Breast epithelium (tissue), 3 donors: ENCODE measurements at regions not wholly inside any gene's neighbourhood (a gene's known extent, or its start where the extent isn't known, plus 50 kb on each side); places are given as distances from the start of the nearest gene placed in this dataset.

Experiments
- POLR2A ChIP-seq: fragments of 450-650 bp; IDR thresholded peaks from one replicate; pipeline ENCODE4 v1.6.1; 2016; ENCODE audit warnings: antibody characterized with exemption, mild to moderate bottlenecking, moderate library complexity
- TF ChIP-seq, protein P1 (sequence below), 3 donors: fragments of 450-650 bp; IDR thresholded peaks; one replicate each; pipeline ENCODE4 v1.5.1; 2016 to 2017; ENCODE audit warnings: antibody characterized with exemption in 3 of 3, mild to moderate bottlenecking in 3 of 3, moderate library complexity in 3 of 3

DNA sequence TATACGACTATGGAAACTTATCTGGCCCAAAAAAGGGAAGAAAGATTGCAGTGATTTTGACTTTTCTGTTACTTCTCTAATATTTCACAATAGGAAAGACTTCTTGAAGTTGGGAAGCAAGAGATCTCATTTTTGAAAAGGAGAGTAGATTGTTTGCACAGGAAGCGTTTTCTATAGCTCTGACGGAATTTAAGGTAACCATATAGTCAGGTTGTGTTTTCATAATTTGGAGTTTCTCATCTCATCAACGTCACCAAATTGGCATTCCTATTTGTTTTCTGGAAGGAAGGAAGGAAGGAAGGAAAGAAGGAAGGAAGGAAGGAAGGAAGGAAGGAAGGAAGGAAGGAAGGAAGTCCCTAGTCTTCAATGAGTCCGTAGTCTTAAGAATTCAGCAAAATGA is 732.0 kb downstream of the XPNPEP1 start:
- TF ChIP-seq, protein P1, sequence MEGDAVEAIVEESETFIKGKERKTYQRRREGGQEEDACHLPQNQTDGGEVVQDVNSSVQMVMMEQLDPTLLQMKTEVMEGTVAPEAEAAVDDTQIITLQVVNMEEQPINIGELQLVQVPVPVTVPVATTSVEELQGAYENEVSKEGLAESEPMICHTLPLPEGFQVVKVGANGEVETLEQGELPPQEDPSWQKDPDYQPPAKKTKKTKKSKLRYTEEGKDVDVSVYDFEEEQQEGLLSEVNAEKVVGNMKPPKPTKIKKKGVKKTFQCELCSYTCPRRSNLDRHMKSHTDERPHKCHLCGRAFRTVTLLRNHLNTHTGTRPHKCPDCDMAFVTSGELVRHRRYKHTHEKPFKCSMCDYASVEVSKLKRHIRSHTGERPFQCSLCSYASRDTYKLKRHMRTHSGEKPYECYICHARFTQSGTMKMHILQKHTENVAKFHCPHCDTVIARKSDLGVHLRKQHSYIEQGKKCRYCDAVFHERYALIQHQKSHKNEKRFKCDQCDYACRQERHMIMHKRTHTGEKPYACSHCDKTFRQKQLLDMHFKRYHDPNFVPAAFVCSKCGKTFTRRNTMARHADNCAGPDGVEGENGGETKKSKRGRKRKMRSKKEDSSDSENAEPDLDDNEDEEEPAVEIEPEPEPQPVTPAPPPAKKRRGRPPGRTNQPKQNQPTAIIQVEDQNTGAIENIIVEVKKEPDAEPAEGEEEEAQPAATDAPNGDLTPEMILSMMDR (IDR thresholded peaks at IDR 0.05) = no peak
- no peak for TF ChIP-seq POLR2A
